CD4-positive, alpha-beta T cell (primary cell): ENCODE measurements at regions not wholly inside any gene's neighbourhood (a gene's known extent, or its start where the extent isn't known, plus 50 kb on each side); places are given as distances from the start of the nearest gene placed in this dataset.

Experiments used
- ATAC-seq: fragments of 200-7000 bp; cut with Tn5 transposase; one replicate; pipeline ENCODE4 v1.10.0; 2022; ENCODE audit warnings: mild to moderate bottlenecking; ENCODE audit not compliant: poor library complexity
- CTCF ChIA-PET: fragments of 350-600 bp; sonication (Branson Sonifier 250); formaldehyde crosslinking; loops from one replicate; lab custom pipeline; 2021; ENCODE audit warnings: antibody characterized with exemption, inconsistent platforms; lab: Charles Lee
- POLR2A ChIA-PET: fragments of 350-600 bp; sonication (Branson Sonifier 250); formaldehyde crosslinking; loops from one replicate; lab custom pipeline; 2021; ENCODE audit warnings: antibody characterized with exemption, inconsistent platforms; lab: Charles Lee
- DNase-seq, 14 experiments: peaks; one replicate each; pipeline ENCODE4 v3.0.0-alpha.2; 2013 to 2020; ENCODE audit warnings: mixed read lengths in 2 of 14
- H3K27ac ChIP-seq, 2 donors: one replicate each; pipeline versions ENCODE4 v1.5.1 to v1.7.0; 2013; ENCODE audit warnings: low read length in 2 of 2, low read depth in 1 of 2, mild to moderate bottlenecking in 1 of 2
- H3K27me3 ChIP-seq, 2 experiments: 1 replicate in 1 of 2; 2 replicates in 1 of 2; pipeline versions ENCODE4 v1.6.1 to v1.7.0; 2013; ENCODE audit warnings: low read length in 2 of 2, control low read depth in 1 of 2, mild to moderate bottlenecking in 1 of 2, moderate library complexity in 1 of 2; ENCODE audit not compliant: insufficient read depth in 2 of 2, control insufficient read depth in 1 of 2
- H3K36me3 ChIP-seq: one replicate; pipeline ENCODE4 v1.6.1; 2013; ENCODE audit warnings: low read length, control low read depth; ENCODE audit not compliant: insufficient read depth
- H3K4me1 ChIP-seq: one replicate; pipeline ENCODE4 v1.6.1; 2013; ENCODE audit warnings: low read length, control low read depth; ENCODE audit not compliant: insufficient read depth
- H3K4me3 ChIP-seq: one replicate; pipeline ENCODE4 v1.5.1; 2013; ENCODE audit warnings: mild to moderate bottlenecking, low read length, moderate library complexity
- H3K9me3 ChIP-seq, 2 experiments: 1 replicate in 1 of 2; 2 replicates in 1 of 2; pipeline versions ENCODE4 v1.6.1 to v1.7.0; 2013; ENCODE audit warnings: low read length in 2 of 2, mild to moderate bottlenecking in 2 of 2, control low read depth in 1 of 2, moderate library complexity in 1 of 2; ENCODE audit not compliant: control insufficient read depth in 1 of 2, insufficient read depth in 1 of 2
- H3K27ac Mint-ChIP-seq: one replicate; pipeline ENCODE4 v1.8.0; 2020; ENCODE audit warnings: mixed read lengths
- H3K27me3 Mint-ChIP-seq: one replicate; pipeline ENCODE4 v1.8.0; 2021; ENCODE audit warnings: mixed read lengths
- H3K36me3 Mint-ChIP-seq: one replicate; pipeline ENCODE4 v1.8.0; 2021; ENCODE audit warnings: low read depth, mixed read lengths
- H3K4me1 Mint-ChIP-seq: one replicate; pipeline ENCODE4 v1.8.0; 2021; ENCODE audit warnings: low read depth, mixed read lengths
- H3K4me3 Mint-ChIP-seq: one replicate; pipeline ENCODE4 v1.8.0; 2020; ENCODE audit warnings: mild to moderate bottlenecking, mixed read lengths
- H3K9me3 Mint-ChIP-seq: one replicate; pipeline ENCODE4 v1.8.0; 2020; ENCODE audit warnings: mixed read lengths
- intact Hi-C, 2 experiments: fragments of 100-400 bp; cut with DNase I in 1 of 2; cut with micrococcal nuclease in 1 of 2; formaldehyde crosslinking; loops; one replicate each; pipeline versions ENCODE4 v1.15.1 to v1.9.0; 2023 to 2025; cut with DNase I, micrococcal nuclease
- TF ChIP-seq, protein P1 (sequence below): fragments of 200-600 bp; IDR thresholded peaks from one replicate; pipeline ENCODE4 v1.8.0; 2022; ENCODE audit warnings: antibody characterized with exemption, mild to moderate bottlenecking

DNA sequence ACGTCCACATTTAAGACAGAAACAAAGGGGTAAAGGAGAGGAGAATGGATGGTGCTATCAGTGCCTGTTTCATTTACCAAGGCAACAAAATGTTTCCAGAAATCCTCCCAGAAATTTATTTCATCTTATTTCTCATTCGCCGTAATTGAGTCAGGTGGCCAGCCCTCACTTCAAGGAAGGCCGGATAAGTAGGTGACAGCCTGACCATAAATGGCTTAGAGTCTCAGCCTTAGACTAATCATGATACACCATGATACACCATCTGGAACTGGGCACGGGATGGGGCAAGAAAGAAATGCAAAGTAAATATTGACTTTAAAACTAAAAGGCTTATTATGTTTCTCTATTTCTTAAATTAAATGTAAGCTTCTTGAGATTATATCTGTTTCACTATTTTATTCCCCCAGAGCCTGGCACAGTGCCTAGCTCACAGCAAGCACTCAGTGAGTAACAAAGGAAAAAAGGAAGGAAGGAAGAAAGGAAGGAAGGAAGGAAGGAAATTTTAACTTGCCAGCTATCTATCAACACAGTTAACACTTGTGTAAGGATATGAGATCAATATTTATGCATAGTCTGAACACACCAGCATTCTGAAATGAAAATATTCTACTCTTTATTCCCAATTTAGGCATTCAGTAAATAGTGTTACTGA is 106.1 kb upstream of the FSCB start:
- no peak overlapping the region for H3K27ac Mint-ChIP-seq
- intact Hi-C loops, result no loop called here
- CTCF ChIA-PET, result no interaction called here

GRCh38 chr14:44612002-44612401 is 104.9 kb upstream of the FSCB start:
- Mint-ChIP-seq H3K36me3 (no peaks in the 10 kb centered on the region), H3K27me3 (no peaks in the 10 kb centered on the region), H3K4me3 (no peak overlapping the region), H3K27ac (no peak overlapping the region), H3K9me3 (no peaks in the 10 kb centered on the region), H3K4me1 (no peaks in the 10 kb centered on the region)
- ChIA-PET CTCF (no interaction called here), POLR2A (no interaction called here)
- TF ChIP-seq, protein P1, sequence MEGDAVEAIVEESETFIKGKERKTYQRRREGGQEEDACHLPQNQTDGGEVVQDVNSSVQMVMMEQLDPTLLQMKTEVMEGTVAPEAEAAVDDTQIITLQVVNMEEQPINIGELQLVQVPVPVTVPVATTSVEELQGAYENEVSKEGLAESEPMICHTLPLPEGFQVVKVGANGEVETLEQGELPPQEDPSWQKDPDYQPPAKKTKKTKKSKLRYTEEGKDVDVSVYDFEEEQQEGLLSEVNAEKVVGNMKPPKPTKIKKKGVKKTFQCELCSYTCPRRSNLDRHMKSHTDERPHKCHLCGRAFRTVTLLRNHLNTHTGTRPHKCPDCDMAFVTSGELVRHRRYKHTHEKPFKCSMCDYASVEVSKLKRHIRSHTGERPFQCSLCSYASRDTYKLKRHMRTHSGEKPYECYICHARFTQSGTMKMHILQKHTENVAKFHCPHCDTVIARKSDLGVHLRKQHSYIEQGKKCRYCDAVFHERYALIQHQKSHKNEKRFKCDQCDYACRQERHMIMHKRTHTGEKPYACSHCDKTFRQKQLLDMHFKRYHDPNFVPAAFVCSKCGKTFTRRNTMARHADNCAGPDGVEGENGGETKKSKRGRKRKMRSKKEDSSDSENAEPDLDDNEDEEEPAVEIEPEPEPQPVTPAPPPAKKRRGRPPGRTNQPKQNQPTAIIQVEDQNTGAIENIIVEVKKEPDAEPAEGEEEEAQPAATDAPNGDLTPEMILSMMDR, result no peak
- no peak for DNase-seq
- no peak overlapping the region for H3K27ac ChIP-seq
- no peaks in the 10 kb centered on the region for H3K27me3 ChIP-seq
- no peak for ATAC-seq
- H3K36me3 ChIP-seq, result no peaks in the 10 kb centered on the region
- intact Hi-C loops, result no loop called here
- H3K4me3 ChIP-seq, result no peak overlapping the region
- H3K4me1 ChIP-seq, result no peaks in the 10 kb centered on the region
- H3K9me3 ChIP-seq, result no peaks in the 10 kb centered on the region

More for the DNA sequence above, 106.1 kb upstream of the FSCB start:
- POLR2A ChIA-PET, result no interaction called here
- Mint-ChIP-seq H3K27me3 (no peaks in the 10 kb centered on the region), H3K4me1 (no peaks in the 10 kb centered on the region), H3K36me3 (no peaks in the 10 kb centered on the region), H3K4me3 (no peak overlapping the region), H3K9me3 (no peaks in the 10 kb centered on the region)
- no peak overlapping the region for H3K27ac ChIP-seq
- H3K9me3 ChIP-seq, result no peaks in the 10 kb centered on the region
- no peaks in the 10 kb centered on the region for H3K27me3 ChIP-seq
- TF ChIP-seq, protein P1, result no peak
- DNase-seq, result no peak
- no peak for ATAC-seq
- no peak overlapping the region for H3K4me3 ChIP-seq
- H3K4me1 ChIP-seq, result no peaks in the 10 kb centered on the region
- no peaks in the 10 kb centered on the region for H3K36me3 ChIP-seq

- H3K4me3 ChIP-seq, result no peak overlapping the region
- Mint-ChIP-seq H3K4me3 (no peak overlapping the region), H3K4me1 (no peaks in the 10 kb centered on the region), H3K9me3 (no peaks in the 10 kb centered on the region), H3K27me3 (no peaks in the 10 kb centered on the region), H3K36me3 (no peaks in the 10 kb centered on the region), H3K27ac (no peak overlapping the region)
- H3K9me3 ChIP-seq, result no peaks in the 10 kb centered on the region
- intact Hi-C loops, result no loop called here
- H3K27ac ChIP-seq, result no peak overlapping the region
- TF ChIP-seq, protein P1, result no peak
- ATAC-seq (no peak), DNase-seq (no peak)
- H3K27me3 ChIP-seq, result no peaks in the 10 kb centered on the region
- no peaks in the 10 kb centered on the region for H3K4me1 ChIP-seq
- ChIA-PET CTCF (no interaction called here), POLR2A (no interaction called here)
- H3K36me3 ChIP-seq, result no peaks in the 10 kb centered on the region
Measured at GRCh38 chr14:44609876-44610510, 102.9 kb upstream of the FSCB start.
